Lower leg skin (tissue), 3 donors: ENCODE measurements at regions not wholly inside any gene's neighbourhood (a gene's known extent, or its start where the extent isn't known, plus 50 kb on each side); places are given as distances from the start of the nearest gene placed in this dataset.

Experiments used
- POLR2A ChIP-seq, 2 donors: fragments of 450-650 bp; IDR thresholded peaks; one replicate each; pipeline ENCODE4 v1.6.1; 2016 to 2017; ENCODE audit warnings: antibody characterized with exemption in 2 of 2, mild to moderate bottlenecking in 1 of 2, moderate library complexity in 1 of 2
- TF ChIP-seq, protein P1 (sequence below), 3 donors: fragments of 450-650 bp; IDR thresholded peaks; one replicate each; pipeline ENCODE4 v1.5.1; 2016; ENCODE audit warnings: antibody characterized with exemption in 3 of 3, mild to moderate bottlenecking in 3 of 3, moderate library complexity in 2 of 3

- TF ChIP-seq POLR2A (IDR thresholded peaks at IDR 0.05): no peak
- TF ChIP-seq, protein P1, sequence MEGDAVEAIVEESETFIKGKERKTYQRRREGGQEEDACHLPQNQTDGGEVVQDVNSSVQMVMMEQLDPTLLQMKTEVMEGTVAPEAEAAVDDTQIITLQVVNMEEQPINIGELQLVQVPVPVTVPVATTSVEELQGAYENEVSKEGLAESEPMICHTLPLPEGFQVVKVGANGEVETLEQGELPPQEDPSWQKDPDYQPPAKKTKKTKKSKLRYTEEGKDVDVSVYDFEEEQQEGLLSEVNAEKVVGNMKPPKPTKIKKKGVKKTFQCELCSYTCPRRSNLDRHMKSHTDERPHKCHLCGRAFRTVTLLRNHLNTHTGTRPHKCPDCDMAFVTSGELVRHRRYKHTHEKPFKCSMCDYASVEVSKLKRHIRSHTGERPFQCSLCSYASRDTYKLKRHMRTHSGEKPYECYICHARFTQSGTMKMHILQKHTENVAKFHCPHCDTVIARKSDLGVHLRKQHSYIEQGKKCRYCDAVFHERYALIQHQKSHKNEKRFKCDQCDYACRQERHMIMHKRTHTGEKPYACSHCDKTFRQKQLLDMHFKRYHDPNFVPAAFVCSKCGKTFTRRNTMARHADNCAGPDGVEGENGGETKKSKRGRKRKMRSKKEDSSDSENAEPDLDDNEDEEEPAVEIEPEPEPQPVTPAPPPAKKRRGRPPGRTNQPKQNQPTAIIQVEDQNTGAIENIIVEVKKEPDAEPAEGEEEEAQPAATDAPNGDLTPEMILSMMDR (IDR thresholded peaks at IDR 0.05): no peak
These were observed 233.7 kb downstream of the FOXA2 start for GRCh38 chr20:22350624-22351023.
